ENCODE measurements at regions not wholly inside any gene's neighbourhood (a gene's known extent, or its start where the extent isn't known, plus 50 kb on each side); places are given as distances from the start of the nearest gene placed in this dataset.
A peak's percentile ranks its signal among the peaks of the same experiment; 100 is the strongest.
"Not testable (repeated sequence)": the region's sequence is repeated elsewhere in the genome, so short reads cannot be mapped to it uniquely, and the experiment has no call there.

GRCh38 chr2:193352665-193353242, 1158.0 kb upstream of the TMEFF2 start:
- DNase-seq (ENCODE audit: low read depth, low spot score) = not testable (repeated sequence)

- DNase-seq (ENCODE audit: low read depth, low spot score) = no peak
Measured at GRCh38 chr2:193350509-193350908, 1155.8 kb upstream of the TMEFF2 start.

- DNase-seq (ENCODE audit: low read depth, low spot score) = no peak
Measured at GRCh38 chr2:193349642-193350041, 1154.9 kb upstream of the TMEFF2 start.

- DNase-seq (ENCODE audit: low read depth, low spot score) = no peak
Measured at GRCh38 chr2:193348055-193348454, 1153.3 kb upstream of the TMEFF2 start.

- no peak for DNase-seq (ENCODE audit: low read depth, low spot score)
Measured at GRCh38 chr2:193336781-193337180, 1142.0 kb upstream of the TMEFF2 start.

- DNase-seq (ENCODE audit: low read depth, low spot score) = no peak
Measured at GRCh38 chr2:193334401-193334800, 1139.7 kb upstream of the TMEFF2 start.

GRCh38 chr2:193333539-193333938, 1138.8 kb upstream of the TMEFF2 start:
- DNase-seq (ENCODE audit: low read depth, low spot score) = no peak

- no peak for DNase-seq (ENCODE audit: low read depth, low spot score)
Measured at GRCh38 chr2:193332941-193333340, 1138.2 kb upstream of the TMEFF2 start.

GRCh38 chr2:193331676-193332075, 1136.9 kb upstream of the TMEFF2 start:
- DNase-seq (ENCODE audit: low read depth, low spot score) = no peak

GRCh38 chr2:193326296-193326695, 1131.6 kb upstream of the TMEFF2 start:
- DNase-seq (ENCODE audit: low read depth, low spot score) = no peak

- no peak for DNase-seq (ENCODE audit: low read depth, low spot score)
Measured at GRCh38 chr2:193315428-193316091, 1120.8 kb upstream of the TMEFF2 start.

- DNase-seq (ENCODE audit: low read depth, low spot score) = no peak
Measured at GRCh38 chr2:193303464-193303863, 1108.7 kb upstream of the TMEFF2 start.

GRCh38 chr2:193294371-193294770, 1099.6 kb upstream of the TMEFF2 start:
- DNase-seq (ENCODE audit: low read depth, low spot score) = no peak

GRCh38 chr2:193279361-193279760, 1084.6 kb upstream of the TMEFF2 start:
- DNase-seq (ENCODE audit: low read depth, low spot score) = no peak

GRCh38 chr2:193276988-193277387, 1082.3 kb upstream of the TMEFF2 start:
- DNase-seq (ENCODE audit: low read depth, low spot score) = no peak

- no peak for DNase-seq (ENCODE audit: low read depth, low spot score)
Measured at GRCh38 chr2:193276560-193276959, 1081.8 kb upstream of the TMEFF2 start.

- no peak for DNase-seq (ENCODE audit: low read depth, low spot score)
Measured at GRCh38 chr2:193276069-193276468, 1081.3 kb upstream of the TMEFF2 start.

GRCh38 chr2:193272011-193272410, 1077.3 kb upstream of the TMEFF2 start:
- no peak for DNase-seq (ENCODE audit: low read depth, low spot score)

GRCh38 chr2:193270816-193271215, 1076.1 kb upstream of the TMEFF2 start:
- no peak for DNase-seq (ENCODE audit: low read depth, low spot score)

GRCh38 chr2:193267496-193268002, 1072.8 kb upstream of the TMEFF2 start:
- DNase-seq (ENCODE audit: low read depth, low spot score) = no peak

GRCh38 chr2:193253014-193253530, 1058.3 kb upstream of the TMEFF2 start:
- no peak for DNase-seq (ENCODE audit: low read depth, low spot score)

GRCh38 chr2:193251909-193252308, 1057.2 kb upstream of the TMEFF2 start:
- peak; percentile 4 for DNase-seq (ENCODE audit: low read depth, low spot score)

GRCh38 chr2:193250389-193250788, 1055.7 kb upstream of the TMEFF2 start:
- no peak for DNase-seq (ENCODE audit: low read depth, low spot score)

Data from astrocyte of the hippocampus (primary cell).